Mesothelial cell of epicardium (in vitro differentiated cells): ENCODE measurements at regions not wholly inside any gene's neighbourhood (a gene's known extent, or its start where the extent isn't known, plus 50 kb on each side); places are given as distances from the start of the nearest gene placed in this dataset.

Experiments
- DNase-seq, 2 experiments: peaks; one replicate each; pipeline ENCODE4 v3.0.0; 2021; ENCODE audit warnings: low spot score in 2 of 2; ENCODE audit not compliant: unreplicated experiment in 2 of 2
- H3K27ac Mint-ChIP-seq: 2 replicates; pipeline ENCODE4 v1.8.0; 2021; ENCODE audit warnings: mixed read lengths
- H3K27me3 Mint-ChIP-seq: 2 replicates; pipeline ENCODE4 v1.8.0; 2021; ENCODE audit warnings: low read depth, mixed read lengths
- H3K36me3 Mint-ChIP-seq: 2 replicates; pipeline ENCODE4 v1.8.0; 2021; ENCODE audit warnings: mixed read lengths
- H3K4me1 Mint-ChIP-seq: 2 replicates; pipeline ENCODE4 v1.8.0; 2021; ENCODE audit warnings: mixed read lengths
- H3K4me3 Mint-ChIP-seq: 2 replicates; pipeline ENCODE4 v1.8.0; 2021; ENCODE audit warnings: mild to moderate bottlenecking, moderate library complexity, mixed read lengths
- H3K9me3 Mint-ChIP-seq: 2 replicates; pipeline ENCODE4 v1.8.0; 2021; ENCODE audit warnings: mixed read lengths
- TF ChIP-seq, protein P1 (sequence below): fragments of 200-600 bp; sonication (generic); IDR thresholded peaks from one replicate; pipeline ENCODE4 v1.5.0; 2021; ENCODE audit warnings: antibody characterized with exemption; ENCODE audit not compliant: unreplicated experiment

DNA sequence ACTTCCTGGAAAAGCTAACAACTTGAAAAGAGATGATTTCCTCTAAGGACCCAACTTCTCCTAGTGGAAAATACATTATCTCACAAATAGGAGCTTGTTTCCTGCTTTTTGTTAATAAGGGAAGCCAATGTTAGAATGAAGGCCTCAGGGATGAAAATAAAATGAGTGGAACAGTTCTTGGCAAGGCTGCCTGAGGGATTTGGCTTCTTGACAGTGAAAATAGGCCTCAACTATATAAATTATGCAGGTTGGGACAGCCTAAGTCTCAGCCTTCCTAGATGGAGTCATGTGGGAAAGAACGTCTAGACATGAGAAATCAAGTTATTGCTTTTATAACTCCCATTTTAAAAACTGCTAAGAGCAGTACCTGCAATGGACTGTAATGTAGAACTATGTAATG lies 92.8 kb upstream of the FIBIN start:
- Mint-ChIP-seq H3K27ac (peak overlapping the region; percentile 22), H3K27me3 (no peaks in the 10 kb centered on the region), H3K36me3 (no peaks in the 10 kb centered on the region), H3K9me3 (peaks cover 3% of the 10 kb centered on the region), H3K4me3 (no peak overlapping the region), H3K4me1 (peaks cover 23% of the 10 kb centered on the region)
- TF ChIP-seq, protein P1, sequence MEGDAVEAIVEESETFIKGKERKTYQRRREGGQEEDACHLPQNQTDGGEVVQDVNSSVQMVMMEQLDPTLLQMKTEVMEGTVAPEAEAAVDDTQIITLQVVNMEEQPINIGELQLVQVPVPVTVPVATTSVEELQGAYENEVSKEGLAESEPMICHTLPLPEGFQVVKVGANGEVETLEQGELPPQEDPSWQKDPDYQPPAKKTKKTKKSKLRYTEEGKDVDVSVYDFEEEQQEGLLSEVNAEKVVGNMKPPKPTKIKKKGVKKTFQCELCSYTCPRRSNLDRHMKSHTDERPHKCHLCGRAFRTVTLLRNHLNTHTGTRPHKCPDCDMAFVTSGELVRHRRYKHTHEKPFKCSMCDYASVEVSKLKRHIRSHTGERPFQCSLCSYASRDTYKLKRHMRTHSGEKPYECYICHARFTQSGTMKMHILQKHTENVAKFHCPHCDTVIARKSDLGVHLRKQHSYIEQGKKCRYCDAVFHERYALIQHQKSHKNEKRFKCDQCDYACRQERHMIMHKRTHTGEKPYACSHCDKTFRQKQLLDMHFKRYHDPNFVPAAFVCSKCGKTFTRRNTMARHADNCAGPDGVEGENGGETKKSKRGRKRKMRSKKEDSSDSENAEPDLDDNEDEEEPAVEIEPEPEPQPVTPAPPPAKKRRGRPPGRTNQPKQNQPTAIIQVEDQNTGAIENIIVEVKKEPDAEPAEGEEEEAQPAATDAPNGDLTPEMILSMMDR = no peak
- DNase-seq = no peak

DNA sequence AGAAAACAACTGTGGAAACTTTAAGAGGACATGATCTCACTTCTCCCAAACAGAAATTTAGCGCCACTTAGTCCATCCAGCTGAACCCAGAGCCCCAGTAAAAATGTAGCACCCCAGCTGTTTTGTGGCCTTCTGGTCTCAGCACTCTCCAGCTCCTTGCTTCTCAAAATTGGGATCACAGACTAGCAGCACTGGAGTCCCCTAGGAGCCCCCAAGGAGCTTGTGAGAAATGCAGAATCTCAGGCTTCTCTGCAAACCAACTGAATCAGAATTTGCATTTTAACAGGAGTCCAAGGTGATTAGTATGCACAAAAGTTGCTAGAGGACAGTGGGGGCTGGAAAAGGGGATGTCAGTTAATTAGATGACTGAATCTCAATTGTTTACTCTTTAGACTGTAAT lies 89.8 kb upstream of the FIBIN start:
- Mint-ChIP-seq H3K27ac (no peak overlapping the region), H3K4me1 (peaks cover 23% of the 10 kb centered on the region), H3K9me3 (peaks cover 3% of the 10 kb centered on the region), H3K4me3 (no peak overlapping the region), H3K36me3 (no peaks in the 10 kb centered on the region), H3K27me3 (no peaks in the 10 kb centered on the region)
- DNase-seq = no peak
- TF ChIP-seq, protein P1 = no peak

DNA sequence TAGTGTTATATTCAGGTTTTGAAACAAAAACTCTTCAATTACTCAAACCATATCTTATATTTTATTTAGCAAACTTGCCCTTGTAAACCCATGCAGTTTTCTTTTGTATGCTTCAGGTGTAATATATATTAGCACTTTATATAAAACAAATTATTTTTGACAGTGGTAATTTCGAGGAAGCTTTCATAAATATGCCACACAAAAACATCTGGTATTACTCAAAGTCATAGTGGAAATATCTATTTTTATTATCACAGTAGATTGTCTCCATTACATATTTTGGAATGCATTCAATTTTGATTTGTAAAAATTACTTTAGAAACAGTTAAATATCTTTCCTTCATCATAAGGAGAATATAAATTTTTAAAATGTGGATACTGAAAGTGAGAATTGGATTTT lies 89.1 kb upstream of the FIBIN start:
- Mint-ChIP-seq H3K9me3 (peaks cover 3% of the 10 kb centered on the region), H3K4me1 (peaks cover 23% of the 10 kb centered on the region), H3K4me3 (no peak overlapping the region), H3K27ac (no peak overlapping the region), H3K36me3 (no peaks in the 10 kb centered on the region), H3K27me3 (no peaks in the 10 kb centered on the region)
- no peak for DNase-seq
- TF ChIP-seq, protein P1 = no peak

DNA sequence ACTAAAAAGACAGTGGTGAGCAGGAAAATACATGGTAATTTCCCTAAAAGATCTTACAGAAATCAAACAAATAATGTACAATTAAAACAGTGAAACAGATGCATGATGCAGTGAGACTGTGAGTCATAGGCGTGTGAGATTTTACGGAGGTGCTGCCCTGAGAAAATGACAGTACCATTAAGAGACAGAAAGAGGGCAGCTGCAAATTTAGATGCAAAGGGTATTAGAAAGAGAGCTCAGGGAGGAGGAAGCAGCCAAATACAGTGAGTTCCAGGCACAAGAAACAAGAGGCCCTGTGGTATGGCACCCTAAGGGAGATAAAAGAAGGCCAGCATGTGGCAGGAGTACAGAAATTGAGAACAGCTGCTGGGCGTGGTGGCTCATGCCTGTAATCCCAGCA lies 88.5 kb upstream of the FIBIN start:
- TF ChIP-seq, protein P1 = no peak
- no peak overlapping the region for H3K27ac Mint-ChIP-seq
- H3K27me3 Mint-ChIP-seq = no peaks in the 10 kb centered on the region
- no peaks in the 10 kb centered on the region for H3K9me3 Mint-ChIP-seq
- H3K4me3 Mint-ChIP-seq = no peak overlapping the region
- H3K4me1 Mint-ChIP-seq = peaks cover 23% of the 10 kb centered on the region
- H3K36me3 Mint-ChIP-seq = no peaks in the 10 kb centered on the region
- DNase-seq = no peak

DNA sequence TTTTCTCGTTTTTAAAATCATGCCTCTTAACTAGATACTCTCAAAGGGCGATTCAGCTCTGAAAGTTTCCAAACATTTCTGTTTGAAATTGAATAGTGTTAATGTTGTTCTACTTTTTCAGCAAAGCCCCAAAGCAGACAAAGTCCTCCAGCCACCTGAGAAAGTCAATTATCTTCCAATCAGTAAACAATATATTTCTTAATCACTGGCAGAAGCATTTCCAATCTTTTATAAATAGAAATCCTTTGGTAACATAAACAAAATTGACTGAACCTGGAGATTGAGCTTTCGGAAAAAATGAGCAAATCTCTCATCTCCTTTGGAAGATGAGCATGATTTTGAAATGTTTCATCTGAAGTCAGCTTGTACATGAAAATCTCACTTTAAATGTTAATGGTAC lies 84.4 kb upstream of the FIBIN start:
- TF ChIP-seq, protein P1 = no peak
- H3K9me3 Mint-ChIP-seq = no peaks in the 10 kb centered on the region
- no peak overlapping the region for H3K4me3 Mint-ChIP-seq
- H3K36me3 Mint-ChIP-seq = no peaks in the 10 kb centered on the region
- H3K27ac Mint-ChIP-seq = no peak overlapping the region
- peaks cover 8% of the 10 kb centered on the region for H3K4me1 Mint-ChIP-seq
- no peaks in the 10 kb centered on the region for H3K27me3 Mint-ChIP-seq
- no peak for DNase-seq

DNA sequence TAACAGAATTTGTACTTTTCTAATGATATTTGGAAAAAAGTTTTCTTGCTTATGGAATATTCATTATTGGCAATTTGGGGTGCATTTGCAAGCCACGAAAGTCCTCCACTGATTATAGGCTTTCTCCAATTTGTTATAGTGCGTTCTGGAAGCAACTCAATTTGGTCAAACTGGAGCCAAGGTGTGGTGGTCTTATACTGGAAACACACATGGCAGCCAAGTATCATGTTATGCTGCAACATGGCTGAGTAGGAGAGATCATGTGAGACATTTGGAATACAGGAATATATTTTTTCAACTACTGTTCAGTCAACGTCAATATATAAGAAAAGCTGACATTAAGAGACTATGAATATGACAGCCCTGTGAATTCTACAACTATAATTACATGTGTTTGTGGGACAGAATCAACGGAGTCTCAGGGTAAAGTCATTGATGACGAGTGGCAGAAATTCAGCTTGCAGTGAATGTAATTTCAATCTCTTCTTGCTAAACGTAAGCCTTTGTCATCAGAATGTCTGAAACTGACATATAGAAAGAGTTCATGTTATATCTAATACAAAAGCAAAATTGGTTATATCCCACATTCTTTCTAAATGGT lies 83.8 kb upstream of the FIBIN start:
- TF ChIP-seq, protein P1 = no peak
- peaks cover 8% of the 10 kb centered on the region for H3K4me1 Mint-ChIP-seq
- H3K27ac Mint-ChIP-seq = no peak overlapping the region
- H3K27me3 Mint-ChIP-seq = no peaks in the 10 kb centered on the region
- DNase-seq = no peak
- H3K9me3 Mint-ChIP-seq = no peaks in the 10 kb centered on the region
- no peak overlapping the region for H3K4me3 Mint-ChIP-seq
- H3K36me3 Mint-ChIP-seq = no peaks in the 10 kb centered on the region
